ENCODE measurements at regions not wholly inside any gene's neighbourhood (a gene's known extent, or its start where the extent isn't known, plus 50 kb on each side); places are given as distances from the start of the nearest gene placed in this dataset.

GRCh38 chr15:95479308-95479707, 851.2 kb upstream of the NR2F2 start:
- no peak for DNase-seq (ENCODE audit: low read depth, low spot score)

GRCh38 chr15:95485367-95485766, 845.1 kb upstream of the NR2F2 start:
- DNase-seq (ENCODE audit: low read depth, low spot score), result no peak

GRCh38 chr15:95486224-95486623, 844.3 kb upstream of the NR2F2 start:
- no peak for DNase-seq (ENCODE audit: low read depth, low spot score)

DNA sequence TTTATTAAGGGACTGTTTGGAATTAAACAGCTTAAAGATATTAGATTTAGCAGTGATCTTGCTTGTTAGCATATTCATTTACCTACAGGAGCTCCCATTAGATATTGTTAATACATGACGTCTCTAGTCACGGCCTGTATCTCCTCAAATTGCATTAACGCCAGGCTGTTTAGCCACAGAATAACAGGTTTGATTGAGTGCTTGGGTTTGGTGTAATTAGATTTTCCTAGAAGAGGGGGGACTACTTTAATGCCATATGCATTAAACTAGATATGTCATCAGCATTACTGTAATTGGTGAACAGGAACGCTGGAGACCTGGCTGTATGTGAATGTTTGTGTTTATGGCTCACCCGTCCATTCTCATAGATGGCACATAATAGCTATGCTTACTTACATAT, 841.4 kb upstream of the NR2F2 start:
- no peak for DNase-seq (ENCODE audit: low read depth, low spot score)

- no peak for DNase-seq (ENCODE audit: low read depth, low spot score)
These were observed 838.0 kb upstream of the NR2F2 start for GRCh38 chr15:95492388-95493070.

DNA sequence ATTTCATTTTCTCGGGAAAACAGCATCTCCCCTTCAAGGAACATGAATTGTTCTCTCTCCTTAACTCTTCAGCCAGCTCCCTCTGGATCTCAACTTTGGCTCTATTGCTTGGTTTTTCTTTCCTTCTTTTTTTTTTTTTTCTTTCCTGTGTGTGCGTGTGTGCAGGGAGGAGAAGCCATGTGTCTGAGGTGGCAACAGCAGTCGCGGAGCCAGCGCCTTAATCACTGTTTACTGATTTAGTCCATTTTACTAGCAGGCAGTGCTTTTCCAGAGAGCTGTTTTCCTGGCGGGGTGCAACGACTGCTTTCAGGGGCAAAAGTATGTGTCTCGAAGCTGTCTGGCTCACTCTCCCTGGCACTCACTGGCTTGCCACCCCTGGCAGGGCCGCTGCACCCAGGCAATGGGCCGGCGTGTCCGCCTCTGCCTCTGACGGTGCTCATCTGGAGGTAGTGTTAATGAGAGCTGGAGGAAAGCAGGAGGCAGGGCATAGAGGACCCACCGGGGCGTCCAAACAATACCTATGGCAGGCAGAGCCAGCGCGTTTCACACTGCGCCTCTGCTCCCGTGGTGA, 835.4 kb upstream of the NR2F2 start:
- no peak for DNase-seq (ENCODE audit: low read depth, low spot score)

DNA sequence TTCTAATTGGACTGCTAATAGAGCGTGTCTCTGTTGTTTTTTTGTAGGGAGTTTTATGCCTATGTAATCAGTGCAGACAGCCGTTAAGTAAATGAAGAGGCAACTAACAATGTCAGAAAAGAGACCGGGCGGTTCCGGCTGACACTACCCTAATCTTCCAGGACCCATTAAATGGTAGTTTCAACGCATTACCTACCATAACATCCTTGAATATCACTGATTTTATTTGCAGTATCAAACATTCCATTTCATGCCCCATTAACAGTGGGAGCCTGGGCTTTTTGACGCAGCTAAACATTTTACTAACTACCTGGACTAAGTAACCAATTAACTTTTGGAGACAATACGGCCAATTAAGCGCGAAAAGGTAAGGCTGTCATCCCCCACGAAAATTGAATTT, 832.9 kb upstream of the NR2F2 start:
- no peak for DNase-seq (ENCODE audit: low read depth, low spot score)

GRCh38 chr15:95498961-95499360, 831.5 kb upstream of the NR2F2 start:
- DNase-seq (ENCODE audit: low read depth, low spot score), result no peak

DNA sequence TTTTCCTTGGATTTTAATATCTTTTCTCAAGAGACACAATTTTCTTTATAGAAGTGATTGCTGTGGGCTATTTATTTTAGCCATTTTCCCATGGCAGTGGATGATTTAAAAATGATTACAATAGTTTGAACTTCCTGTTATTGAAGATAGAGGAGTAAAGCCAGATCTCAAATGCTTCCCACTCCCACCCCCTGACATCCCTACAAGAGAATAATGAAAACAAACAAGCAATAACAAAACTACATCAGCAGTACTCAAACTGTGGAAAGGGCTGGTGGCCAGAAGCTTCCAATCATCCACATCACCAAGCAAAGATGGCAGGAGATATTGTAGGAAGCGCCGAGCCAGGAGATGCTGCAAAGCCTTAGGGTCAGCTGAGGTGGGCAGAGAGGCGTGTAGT, 831.1 kb upstream of the NR2F2 start:
- no peak for DNase-seq (ENCODE audit: low read depth, low spot score)

DNA sequence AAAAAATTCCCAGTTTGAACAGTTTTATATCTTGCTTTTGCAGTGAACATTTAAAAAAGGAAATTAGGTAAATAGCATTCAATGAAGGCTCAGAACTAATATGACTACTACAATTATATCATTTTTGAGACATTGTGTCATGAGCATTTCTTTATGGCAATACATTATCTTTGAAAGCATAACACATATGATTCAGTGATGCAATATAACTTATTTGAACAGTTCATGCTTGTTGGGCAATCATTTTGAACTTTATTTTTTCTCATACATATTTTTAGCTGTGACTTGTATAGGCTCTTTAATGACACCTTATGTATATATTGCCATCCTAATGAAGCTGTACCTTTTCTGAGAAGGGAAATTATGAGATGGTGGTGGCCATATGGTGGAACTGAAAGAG, 828.6 kb upstream of the NR2F2 start:
- DNase-seq (ENCODE audit: low read depth, low spot score), result no peak

GRCh38 chr15:95503107-95503506, 827.4 kb upstream of the NR2F2 start:
- DNase-seq (ENCODE audit: low read depth, low spot score), result no peak

- no peak for DNase-seq (ENCODE audit: low read depth, low spot score)
These were observed 826.8 kb upstream of the NR2F2 start for GRCh38 chr15:95503640-95504225.

GRCh38 chr15:95511671-95512070, 818.8 kb upstream of the NR2F2 start:
- DNase-seq (ENCODE audit: low read depth, low spot score), result no peak

DNA sequence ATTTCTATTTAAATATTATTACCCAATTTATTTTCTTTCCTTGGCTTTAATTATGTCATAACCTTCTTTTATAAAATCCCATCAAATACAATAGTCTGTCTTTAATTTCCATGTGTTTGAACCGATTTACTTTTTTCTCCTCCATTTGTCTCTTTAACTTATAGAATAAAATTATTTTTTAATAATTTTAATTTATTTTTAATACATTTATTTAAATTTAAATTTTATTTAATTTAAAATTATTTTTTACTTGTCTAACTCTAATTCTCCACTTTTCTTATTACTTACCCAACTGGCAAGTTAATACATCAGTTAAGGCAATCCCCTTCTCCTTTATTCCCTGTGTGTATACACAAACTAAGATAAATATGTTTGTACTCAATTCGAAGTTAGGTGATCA, 817.6 kb upstream of the NR2F2 start:
- no peak for DNase-seq (ENCODE audit: low read depth, low spot score)

DNA sequence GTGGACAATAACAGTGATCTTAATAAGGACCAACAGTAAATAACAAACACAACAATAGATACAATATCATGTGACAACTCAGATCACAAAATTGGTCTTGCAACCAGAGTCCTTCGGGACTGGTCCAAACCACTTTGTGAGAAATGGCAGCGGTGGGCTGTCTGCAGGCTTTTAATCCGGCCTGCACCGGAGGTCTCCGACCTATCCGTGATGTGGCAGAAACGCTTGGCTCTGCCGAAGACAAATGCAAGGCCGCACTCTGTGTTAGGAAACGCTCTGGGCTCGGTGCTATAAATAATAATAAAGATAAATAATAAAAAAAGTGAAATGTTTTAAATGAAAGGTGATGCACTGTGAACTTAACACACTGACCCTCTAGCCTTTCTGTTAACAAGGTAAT, 810.6 kb upstream of the NR2F2 start:
- no peak for DNase-seq (ENCODE audit: low read depth, low spot score)

DNA sequence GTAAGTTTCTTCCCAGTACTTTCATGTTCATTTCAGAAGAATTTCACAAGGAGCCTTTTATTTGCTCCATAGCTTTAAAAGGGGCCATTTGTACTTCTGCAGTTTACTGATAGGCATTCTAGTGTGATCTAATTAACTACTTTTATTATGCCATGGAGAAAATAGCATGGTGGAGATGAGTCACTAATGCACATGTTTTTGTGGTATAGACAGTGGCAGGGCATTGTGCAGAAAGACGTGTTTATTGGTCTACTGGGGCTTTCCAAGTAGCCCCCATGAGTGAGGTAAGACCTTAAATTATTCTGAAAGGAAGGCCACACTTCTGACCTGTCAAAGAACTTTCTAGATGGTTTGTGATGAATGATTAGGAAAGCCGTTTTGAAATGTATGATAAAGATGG, 810.0 kb upstream of the NR2F2 start:
- no peak for DNase-seq (ENCODE audit: low read depth, low spot score)

DNA sequence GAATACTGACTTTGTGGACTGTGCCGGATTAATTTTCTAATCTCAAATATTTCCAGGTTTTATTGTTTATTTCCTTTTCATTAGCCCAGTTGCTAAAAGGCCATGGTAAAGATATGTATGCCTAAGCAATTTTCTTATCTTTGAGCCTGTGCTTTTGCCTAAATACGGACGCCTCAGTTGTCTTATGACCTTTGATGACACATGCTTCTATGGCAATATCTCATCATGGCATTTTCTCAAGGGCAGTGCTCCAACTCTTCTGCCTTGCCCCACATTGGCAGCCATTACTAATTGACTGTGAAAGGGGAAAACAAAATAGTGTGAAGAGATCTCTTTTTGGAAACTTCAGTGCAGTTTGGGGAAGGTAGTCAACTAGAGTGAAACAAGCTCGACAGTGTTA, 809.6 kb upstream of the NR2F2 start:
- no peak for DNase-seq (ENCODE audit: low read depth, low spot score)

- no peak for DNase-seq (ENCODE audit: low read depth, low spot score)
These were observed 808.0 kb upstream of the NR2F2 start for GRCh38 chr15:95522533-95522932.

DNA sequence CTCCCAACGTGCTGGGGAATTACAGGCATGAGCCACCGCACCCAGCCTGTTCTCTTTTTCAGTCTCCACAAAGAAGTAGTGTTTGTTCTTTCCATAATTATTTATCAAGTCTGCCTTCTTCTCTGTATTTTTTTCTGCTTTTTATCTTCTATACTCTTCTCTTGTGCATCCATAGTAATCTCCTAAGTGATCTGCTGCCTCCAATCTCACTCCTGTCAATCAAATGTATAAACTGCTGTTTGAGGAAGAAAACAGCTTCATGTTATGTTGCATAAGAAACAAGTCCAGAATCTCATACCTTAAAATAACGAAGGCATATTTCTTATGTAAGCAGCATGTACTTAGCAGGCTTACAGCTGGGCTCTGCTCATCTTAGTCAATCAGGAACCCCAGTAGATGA, 801.6 kb upstream of the NR2F2 start:
- no peak for DNase-seq (ENCODE audit: low read depth, low spot score)

- no peak for DNase-seq (ENCODE audit: low read depth, low spot score)
These were observed 793.9 kb upstream of the NR2F2 start for GRCh38 chr15:95536638-95537037.

GRCh38 chr15:95538693-95539092, 791.8 kb upstream of the NR2F2 start:
- DNase-seq (ENCODE audit: low read depth, low spot score), result no peak

DNA sequence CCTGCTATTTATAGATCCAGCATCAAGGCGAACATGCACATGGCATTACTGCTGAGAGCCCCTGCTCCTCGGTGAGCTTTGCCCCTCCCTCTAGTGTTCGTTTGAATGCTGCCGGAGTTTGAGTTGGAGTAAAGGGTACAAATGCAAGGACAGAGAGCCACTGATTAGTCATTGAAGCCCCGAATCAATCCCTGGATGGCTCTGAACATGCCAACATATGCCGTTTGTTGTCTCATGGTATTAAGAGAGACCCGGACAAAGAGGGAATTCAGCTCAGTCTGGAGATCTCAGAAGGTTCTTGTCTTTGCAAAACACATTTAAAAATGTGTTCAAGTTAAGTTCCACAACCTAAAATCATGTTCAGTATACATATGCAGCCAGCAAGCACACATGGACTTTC, 789.2 kb upstream of the NR2F2 start:
- DNase-seq (ENCODE audit: low read depth, low spot score), result no peak

- no peak for DNase-seq (ENCODE audit: low read depth, low spot score)
These were observed 781.2 kb upstream of the NR2F2 start for GRCh38 chr15:95549168-95549738.
